Activated CD4-positive, alpha-beta memory T cell treated with anti-CD3 and anti-CD28 coated beads, Interleukin-2, amount 10 ng/mL, durations not matched to agents 7 days and 5 days (primary cell): ENCODE measurements at regions not wholly inside any gene's neighbourhood (a gene's known extent, or its start where the extent isn't known, plus 50 kb on each side); places are given as distances from the start of the nearest gene placed in this dataset.

ENCODE experiments used
- CTCF ChIA-PET: fragments of 350-600 bp; sonication (Branson Sonifier 250); formaldehyde crosslinking; loops from one replicate; lab custom pipeline; 2021; ENCODE audit warnings: antibody characterized with exemption, inconsistent platforms; lab: Charles Lee
- POLR2A ChIA-PET: fragments of 350-600 bp; sonication (Branson Sonifier 250); formaldehyde crosslinking; loops from one replicate; lab custom pipeline; 2021; ENCODE audit warnings: antibody characterized with exemption; lab: Charles Lee
- DNase-seq: peaks from one replicate; pipeline ENCODE4 v3.0.0-alpha.2; 2020
- H3K27ac Mint-ChIP-seq: one replicate; pipeline ENCODE4 v1.8.0; 2021; ENCODE audit warnings: mild to moderate bottlenecking, mixed read lengths
- H3K27me3 Mint-ChIP-seq: one replicate; pipeline ENCODE4 v1.8.0; 2021; ENCODE audit warnings: mixed read lengths
- H3K36me3 Mint-ChIP-seq: one replicate; pipeline ENCODE4 v1.8.0; 2021; ENCODE audit warnings: low read depth, mixed read lengths
- H3K4me1 Mint-ChIP-seq: one replicate; pipeline ENCODE4 v1.8.0; 2021; ENCODE audit warnings: mixed read lengths
- H3K4me3 Mint-ChIP-seq: one replicate; pipeline ENCODE4 v1.8.0; 2021; ENCODE audit warnings: mild to moderate bottlenecking, mixed read lengths
- H3K9me3 Mint-ChIP-seq: one replicate; pipeline ENCODE4 v1.8.0; 2021; ENCODE audit warnings: mixed read lengths

DNA sequence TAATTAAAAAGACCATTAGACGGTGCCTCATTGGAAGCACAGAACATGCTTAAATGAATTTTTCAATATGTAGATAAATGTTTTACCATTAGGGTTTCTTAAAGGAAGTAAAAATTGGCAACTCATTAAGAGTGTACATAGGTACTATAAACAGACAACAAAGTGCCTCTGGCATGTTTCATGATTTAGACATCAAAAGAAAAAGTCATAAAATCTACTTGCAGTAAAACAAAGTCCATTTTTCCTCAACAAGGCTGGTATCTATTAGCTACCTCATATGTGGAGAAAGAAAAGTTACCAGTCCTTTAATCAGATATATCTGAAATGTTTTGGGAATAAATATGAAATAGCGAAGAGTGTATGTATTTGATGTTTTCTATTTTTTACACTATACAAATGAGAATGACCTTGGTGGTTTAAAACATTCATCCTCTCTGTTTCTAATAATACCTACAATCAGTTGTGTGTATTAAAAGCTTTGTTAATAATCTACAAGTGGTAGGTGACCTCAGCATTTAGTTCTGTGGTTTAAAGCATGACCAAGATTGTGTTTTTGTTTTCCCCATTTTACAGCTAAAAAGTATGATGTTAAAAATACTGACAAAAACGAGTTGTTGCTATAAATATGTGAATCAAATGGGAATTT, 87.5 kb downstream of the HDGFL1 start:
- Mint-ChIP-seq H3K4me3 (no peak overlapping the region), H3K4me1 (no peaks in the 10 kb centered on the region), H3K27ac (no peak overlapping the region), H3K9me3 (peaks cover 8% of the 10 kb centered on the region), H3K36me3 (no peaks in the 10 kb centered on the region), H3K27me3 (no peaks in the 10 kb centered on the region)
- DNase-seq = no peak
- CTCF ChIA-PET = no interaction called here
- POLR2A ChIA-PET = no interaction called here

DNA sequence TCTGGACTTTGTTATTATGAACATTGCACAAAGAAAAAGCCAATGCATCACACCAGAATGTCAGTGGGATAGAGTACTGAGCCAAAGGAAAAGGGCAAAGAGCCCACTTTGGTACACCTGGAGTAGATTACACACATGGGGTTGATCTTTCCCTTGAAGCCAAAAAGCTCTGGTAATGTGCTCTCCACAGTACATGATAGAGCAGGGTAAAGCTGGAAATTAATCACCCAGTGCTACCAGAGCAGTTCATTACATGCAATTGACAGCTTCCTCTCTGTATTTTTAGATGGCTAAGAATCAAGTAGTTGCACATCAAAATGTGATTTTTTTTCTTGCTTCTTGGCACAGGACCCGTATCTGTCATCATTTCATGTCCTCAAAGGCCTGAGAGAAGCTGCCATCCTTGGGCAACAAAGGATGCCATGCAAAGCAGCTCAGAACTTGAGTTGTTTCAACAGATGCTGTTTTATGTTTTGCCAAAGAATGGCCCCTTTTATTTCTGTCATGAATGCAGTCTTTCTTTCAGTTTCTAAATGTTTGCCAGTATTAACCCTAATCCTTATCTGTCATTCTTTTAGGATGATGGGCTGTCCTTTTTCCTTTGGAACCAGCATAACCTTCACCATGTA, 88.1 kb downstream of the HDGFL1 start:
- CTCF ChIA-PET = no interaction called here
- Mint-ChIP-seq H3K36me3 (no peaks in the 10 kb centered on the region), H3K4me3 (no peak overlapping the region), H3K9me3 (peaks cover 10% of the 10 kb centered on the region), H3K27me3 (no peaks in the 10 kb centered on the region), H3K4me1 (no peaks in the 10 kb centered on the region), H3K27ac (no peak overlapping the region)
- POLR2A ChIA-PET = no interaction called here
- DNase-seq = no peak

DNA sequence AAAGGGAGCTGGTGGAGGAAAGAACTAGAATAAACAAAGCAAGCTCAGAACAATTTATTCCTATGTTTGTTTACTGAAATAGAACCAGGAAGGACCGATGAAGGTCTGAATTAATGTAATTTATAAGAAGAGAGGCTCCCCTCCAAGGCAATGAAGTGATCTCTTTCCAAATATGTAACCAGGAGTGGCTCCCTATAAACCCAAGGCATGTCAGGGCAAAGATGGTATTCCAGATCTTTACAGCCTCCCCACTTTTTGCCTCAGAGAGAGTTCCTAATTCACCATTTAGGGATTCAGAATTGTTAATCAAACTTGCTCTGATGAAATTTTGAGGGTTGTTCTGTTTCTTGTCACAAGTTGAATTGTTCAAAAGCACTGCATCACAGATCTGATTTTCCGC, 88.8 kb downstream of the HDGFL1 start:
- POLR2A ChIA-PET = no interaction called here
- H3K27me3 Mint-ChIP-seq = no peaks in the 10 kb centered on the region
- CTCF ChIA-PET = no interaction called here
- H3K4me1 Mint-ChIP-seq = no peaks in the 10 kb centered on the region
- no peak overlapping the region for H3K4me3 Mint-ChIP-seq
- H3K9me3 Mint-ChIP-seq = peaks cover 16% of the 10 kb centered on the region
- H3K27ac Mint-ChIP-seq = no peak overlapping the region
- H3K36me3 Mint-ChIP-seq = no peaks in the 10 kb centered on the region
- DNase-seq = no peak

DNA sequence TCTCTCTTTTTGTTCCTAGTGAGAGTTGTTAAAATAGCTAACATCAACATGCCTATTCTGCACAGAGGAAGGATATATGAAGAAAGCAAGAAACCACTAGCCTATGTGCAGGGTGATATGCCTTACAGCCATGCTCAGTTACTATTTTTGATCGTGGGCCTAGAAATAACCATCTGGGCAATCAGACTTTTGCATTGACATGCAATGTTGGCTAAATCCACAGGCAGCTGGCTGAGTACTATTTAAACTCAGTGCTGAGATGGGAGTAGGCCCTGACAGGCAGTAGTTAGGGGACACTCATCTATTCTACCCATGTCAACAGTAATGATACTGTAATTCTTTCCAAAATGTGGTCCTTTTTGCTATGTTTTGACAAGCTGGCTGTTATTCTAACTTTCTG, 89.6 kb downstream of the HDGFL1 start:
- Mint-ChIP-seq H3K9me3 (peaks cover 16% of the 10 kb centered on the region), H3K4me3 (no peak overlapping the region), H3K4me1 (no peaks in the 10 kb centered on the region), H3K27me3 (no peaks in the 10 kb centered on the region), H3K36me3 (no peaks in the 10 kb centered on the region), H3K27ac (no peak overlapping the region)
- POLR2A ChIA-PET = no interaction called here
- CTCF ChIA-PET = no interaction called here
- DNase-seq = no peak

DNA sequence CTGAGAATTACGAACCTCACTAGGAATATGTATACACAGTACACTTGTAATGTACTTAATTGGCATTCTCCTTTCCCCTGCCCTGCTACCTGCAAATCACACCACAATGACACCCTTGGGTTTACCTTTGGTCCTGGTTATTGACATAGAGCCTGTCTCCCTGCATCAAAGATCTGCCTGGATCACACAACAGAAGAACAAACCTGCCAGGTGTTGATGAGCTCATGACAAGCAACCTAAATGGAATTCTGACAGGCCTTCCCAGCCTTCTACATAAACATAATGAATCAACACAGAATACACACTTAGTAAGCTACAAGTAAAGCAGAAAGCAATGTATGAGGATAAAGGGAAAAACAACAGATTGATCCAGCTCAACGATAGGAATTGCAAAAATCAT, 95.6 kb downstream of the HDGFL1 start:
- CTCF ChIA-PET = no interaction called here
- H3K27ac Mint-ChIP-seq = no peak overlapping the region

DNA sequence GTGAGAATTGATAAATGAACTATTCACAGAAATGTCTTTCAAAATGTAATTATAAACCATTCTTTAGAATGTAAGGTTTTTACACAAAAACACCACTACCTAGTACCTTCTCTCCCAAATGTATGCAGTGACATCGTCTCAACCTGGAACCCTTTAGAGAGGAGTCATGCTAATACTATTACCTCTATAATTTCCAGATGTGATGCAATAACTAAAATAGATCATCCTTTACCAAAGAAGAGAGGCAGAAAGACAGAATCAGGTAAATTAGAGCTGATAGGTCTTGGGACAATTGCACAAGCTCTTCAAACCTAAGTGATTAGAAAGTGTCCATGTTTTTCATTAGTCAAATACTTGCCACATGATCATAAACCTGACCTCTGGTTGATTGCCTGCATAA, 96.7 kb downstream of the HDGFL1 start:
- Mint-ChIP-seq H3K9me3 (peaks cover 11% of the 10 kb centered on the region), H3K27ac (no peak overlapping the region), H3K4me1 (no peaks in the 10 kb centered on the region), H3K36me3 (no peaks in the 10 kb centered on the region), H3K27me3 (no peaks in the 10 kb centered on the region), H3K4me3 (no peak overlapping the region)
- POLR2A ChIA-PET = no interaction called here
- no peak for DNase-seq
- CTCF ChIA-PET = no interaction called here

More for the DNA sequence above, 95.6 kb downstream of the HDGFL1 start:
- POLR2A ChIA-PET = no interaction called here
- DNase-seq = no peak
- H3K27me3 Mint-ChIP-seq = no peaks in the 10 kb centered on the region
- no peak overlapping the region for H3K4me3 Mint-ChIP-seq
- no peaks in the 10 kb centered on the region for H3K4me1 Mint-ChIP-seq
- peaks cover 13% of the 10 kb centered on the region for H3K9me3 Mint-ChIP-seq
- no peaks in the 10 kb centered on the region for H3K36me3 Mint-ChIP-seq

DNA sequence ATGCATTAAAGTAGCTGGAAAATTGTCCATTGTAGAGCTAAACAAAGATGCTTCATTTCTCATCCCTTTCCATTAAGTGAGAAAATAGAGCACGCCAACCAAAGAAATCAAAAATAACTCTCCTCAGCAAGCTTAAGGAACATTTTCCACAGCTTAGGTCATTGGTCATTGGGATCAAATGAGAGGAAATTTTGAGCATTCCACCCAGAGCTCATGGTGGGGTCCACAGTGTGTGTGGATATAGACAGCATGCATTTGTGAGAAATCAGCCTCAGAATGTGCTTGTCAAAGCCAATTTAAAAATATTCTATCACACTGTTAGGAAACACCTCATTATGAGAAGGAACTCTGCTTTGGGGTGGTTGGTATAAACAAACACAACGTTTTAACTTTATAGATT, 97.2 kb downstream of the HDGFL1 start:
- H3K4me3 Mint-ChIP-seq = no peak overlapping the region
- H3K4me1 Mint-ChIP-seq = no peaks in the 10 kb centered on the region
- H3K27ac Mint-ChIP-seq = no peak overlapping the region
- no peaks in the 10 kb centered on the region for H3K36me3 Mint-ChIP-seq
- H3K9me3 Mint-ChIP-seq = peaks cover 8% of the 10 kb centered on the region
- ChIA-PET POLR2A (no interaction called here), CTCF (no interaction called here)
- H3K27me3 Mint-ChIP-seq = no peaks in the 10 kb centered on the region
- no peak for DNase-seq

DNA sequence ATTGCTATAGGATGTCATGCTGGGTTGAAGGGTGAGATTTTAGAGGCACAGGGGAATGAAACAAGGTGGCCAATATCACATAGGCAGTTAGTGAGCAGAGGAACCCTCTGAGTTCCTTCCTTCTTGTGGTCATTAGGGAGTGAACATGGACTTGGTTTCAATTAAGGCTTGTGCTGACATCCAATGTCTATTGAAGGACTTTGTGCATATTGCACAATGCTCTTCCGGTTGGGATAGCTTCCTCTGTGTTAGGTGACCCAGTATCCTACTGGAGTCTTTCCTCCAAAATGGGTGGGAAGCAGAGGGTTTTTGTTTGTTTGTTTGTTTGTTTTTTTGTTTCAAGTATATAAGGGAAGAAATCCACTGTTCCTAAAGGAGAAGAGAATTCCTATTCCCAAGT, 98.5 kb downstream of the HDGFL1 start:
- H3K4me1 Mint-ChIP-seq = no peaks in the 10 kb centered on the region
- no peak overlapping the region for H3K27ac Mint-ChIP-seq
- H3K4me3 Mint-ChIP-seq = no peak overlapping the region
- H3K36me3 Mint-ChIP-seq = no peaks in the 10 kb centered on the region
- POLR2A ChIA-PET = no interaction called here
- H3K27me3 Mint-ChIP-seq = no peaks in the 10 kb centered on the region
- CTCF ChIA-PET = no interaction called here
- H3K9me3 Mint-ChIP-seq = peaks cover 4% of the 10 kb centered on the region
- DNase-seq = no peak

DNA sequence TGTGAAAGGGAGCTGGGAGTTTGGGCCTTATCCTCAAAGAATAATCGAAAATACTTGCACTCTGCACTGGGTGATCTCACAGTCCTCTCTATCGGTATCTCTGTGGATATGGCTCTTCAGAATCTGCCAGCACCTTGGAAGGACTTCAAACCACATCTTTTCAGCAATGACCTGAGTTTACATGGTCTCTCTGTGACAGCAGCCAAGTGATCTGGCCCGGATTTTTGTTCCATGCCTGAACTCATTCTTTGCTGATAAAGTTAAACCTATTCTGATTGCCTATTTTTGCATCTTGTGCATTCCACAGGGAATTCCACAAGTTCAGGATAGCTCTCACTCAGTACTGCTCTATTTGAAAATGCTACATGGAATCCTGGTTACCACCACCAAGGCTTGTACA, 98.9 kb downstream of the HDGFL1 start:
- H3K27me3 Mint-ChIP-seq = no peaks in the 10 kb centered on the region
- no peak for DNase-seq
- CTCF ChIA-PET = no interaction called here
- POLR2A ChIA-PET = no interaction called here
- H3K9me3 Mint-ChIP-seq = peaks cover 2% of the 10 kb centered on the region
- no peak overlapping the region for H3K27ac Mint-ChIP-seq
- no peak overlapping the region for H3K4me3 Mint-ChIP-seq
- H3K36me3 Mint-ChIP-seq = no peaks in the 10 kb centered on the region
- H3K4me1 Mint-ChIP-seq = no peaks in the 10 kb centered on the region

DNA sequence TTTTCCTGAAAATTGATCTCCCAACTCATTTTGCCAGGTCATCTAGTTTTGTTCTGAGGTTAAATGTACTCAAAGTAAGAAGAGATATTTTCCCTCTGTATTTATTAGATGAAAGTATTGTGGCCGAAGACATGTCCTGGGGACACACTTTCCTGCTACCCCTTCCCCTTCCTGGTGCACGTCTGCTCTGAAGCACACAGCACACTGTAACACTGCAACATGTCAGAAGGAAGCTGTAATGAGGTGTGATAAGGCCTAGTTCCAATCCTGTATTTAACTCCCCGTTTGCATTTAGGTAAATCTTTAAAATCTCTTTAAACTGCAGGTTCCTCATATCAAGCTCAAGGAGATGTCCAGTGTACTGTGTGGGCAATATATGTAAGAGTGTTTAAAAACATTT, 99.4 kb downstream of the HDGFL1 start:
- no peaks in the 10 kb centered on the region for H3K4me1 Mint-ChIP-seq
- DNase-seq = no peak
- POLR2A ChIA-PET = no interaction called here
- no peak overlapping the region for H3K27ac Mint-ChIP-seq
- no peaks in the 10 kb centered on the region for H3K27me3 Mint-ChIP-seq
- H3K9me3 Mint-ChIP-seq = peaks cover 2% of the 10 kb centered on the region
- CTCF ChIA-PET = no interaction called here
- no peaks in the 10 kb centered on the region for H3K36me3 Mint-ChIP-seq
- H3K4me3 Mint-ChIP-seq = no peak overlapping the region

DNA sequence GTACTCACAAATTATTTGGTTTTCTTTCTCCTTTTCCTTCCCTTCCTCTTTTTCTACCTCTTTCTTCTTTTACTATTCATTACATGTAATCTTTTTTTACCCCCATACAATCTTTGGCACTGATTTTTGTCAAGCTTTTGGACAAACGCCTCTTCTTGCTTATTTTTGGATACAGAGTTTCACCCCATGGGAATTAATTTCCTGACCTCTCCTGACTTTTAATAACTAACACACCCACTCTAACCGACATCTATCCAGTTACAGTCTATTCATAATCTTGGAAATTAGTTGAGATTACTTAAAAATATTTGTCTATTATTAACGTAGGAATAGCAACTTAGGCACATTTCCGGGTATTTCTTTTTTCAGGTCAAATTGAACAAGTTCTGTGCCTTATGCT, 101.2 kb downstream of the HDGFL1 start:
- no peak overlapping the region for H3K4me3 Mint-ChIP-seq
- H3K4me1 Mint-ChIP-seq = no peaks in the 10 kb centered on the region
- H3K9me3 Mint-ChIP-seq = peaks cover 3% of the 10 kb centered on the region
- H3K27ac Mint-ChIP-seq = no peak overlapping the region
- POLR2A ChIA-PET = no interaction called here
- CTCF ChIA-PET = no interaction called here
- no peaks in the 10 kb centered on the region for H3K36me3 Mint-ChIP-seq
- no peak for DNase-seq
- no peaks in the 10 kb centered on the region for H3K27me3 Mint-ChIP-seq

DNA sequence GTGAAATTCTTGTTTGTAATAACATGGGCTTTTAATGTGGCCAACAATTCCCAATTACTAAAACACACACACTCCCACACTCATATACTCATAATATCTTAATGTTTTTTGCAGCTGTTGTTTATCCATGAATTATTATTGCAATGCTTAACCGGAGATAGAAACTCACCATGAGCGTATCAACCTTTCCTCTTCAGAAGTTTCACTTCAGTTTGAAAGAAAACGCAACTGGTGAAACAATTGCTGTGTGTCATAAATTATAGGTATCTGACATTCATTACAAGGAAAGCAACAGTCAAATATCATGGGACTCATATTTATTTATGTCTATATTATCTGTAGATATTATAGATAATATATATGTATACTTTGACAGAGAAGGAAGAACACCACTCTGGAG, 104.1 kb downstream of the HDGFL1 start:
- Mint-ChIP-seq H3K9me3 (peaks cover 4% of the 10 kb centered on the region), H3K36me3 (no peaks in the 10 kb centered on the region), H3K27ac (no peak overlapping the region)

DNA sequence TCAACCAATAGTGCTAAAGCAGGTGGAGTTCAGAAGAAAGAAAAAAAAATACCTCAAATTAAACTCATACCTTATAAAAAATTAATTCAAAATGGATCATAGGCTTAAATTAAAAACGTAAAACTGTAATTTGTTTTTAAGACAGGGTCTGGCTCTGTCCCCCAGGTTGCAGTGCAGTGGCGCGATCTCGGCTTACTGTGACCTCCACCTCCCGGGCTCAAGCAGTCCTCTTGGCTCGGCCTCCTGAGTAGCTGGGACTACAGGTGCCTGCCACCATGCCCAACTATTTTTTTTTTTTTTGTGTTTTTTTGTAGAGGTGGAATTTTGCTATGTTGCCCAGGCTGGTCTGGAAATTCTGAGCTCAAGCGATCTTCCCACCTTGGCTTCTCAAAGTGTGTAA, 111.6 kb downstream of the HDGFL1 start:
- no peaks in the 10 kb centered on the region for H3K27me3 Mint-ChIP-seq
- DNase-seq = no peak
- CTCF ChIA-PET = no interaction called here

More for the DNA sequence above, 104.1 kb downstream of the HDGFL1 start:
- DNase-seq = no peak
- no peak overlapping the region for H3K4me3 Mint-ChIP-seq
- no peaks in the 10 kb centered on the region for H3K4me1 Mint-ChIP-seq
- H3K27me3 Mint-ChIP-seq = no peaks in the 10 kb centered on the region
- CTCF ChIA-PET = no interaction called here
- POLR2A ChIA-PET = no interaction called here

DNA sequence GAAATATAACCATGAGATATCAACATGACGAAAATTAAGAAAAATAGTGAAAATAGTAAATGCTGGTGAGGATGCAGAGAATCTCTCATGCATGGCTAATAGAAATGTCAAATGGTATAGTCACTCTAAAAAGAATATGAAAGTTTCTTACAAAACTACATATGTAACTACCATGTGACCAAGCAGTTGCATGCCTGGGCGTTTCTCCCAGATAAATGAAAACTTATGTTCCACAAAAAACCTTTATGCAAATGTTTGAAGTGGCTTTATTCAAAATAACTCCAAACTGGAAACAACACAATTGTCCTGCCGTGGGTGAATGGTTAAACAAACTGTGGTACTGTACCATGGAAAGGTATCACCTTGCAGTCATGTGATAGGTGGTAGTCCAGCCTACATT, 112.4 kb downstream of the HDGFL1 start:
- no peaks in the 10 kb centered on the region for H3K9me3 Mint-ChIP-seq
- no peak overlapping the region for H3K4me3 Mint-ChIP-seq
- DNase-seq = no peak
- H3K27ac Mint-ChIP-seq = no peak overlapping the region
- H3K27me3 Mint-ChIP-seq = no peaks in the 10 kb centered on the region
- H3K36me3 Mint-ChIP-seq = no peaks in the 10 kb centered on the region
- H3K4me1 Mint-ChIP-seq = no peaks in the 10 kb centered on the region
- POLR2A ChIA-PET = no interaction called here
- CTCF ChIA-PET = no interaction called here

More for the DNA sequence above, 111.6 kb downstream of the HDGFL1 start:
- Mint-ChIP-seq H3K36me3 (no peaks in the 10 kb centered on the region), H3K27ac (no peak overlapping the region), H3K4me1 (no peaks in the 10 kb centered on the region), H3K9me3 (no peaks in the 10 kb centered on the region), H3K4me3 (no peak overlapping the region)
- POLR2A ChIA-PET = no interaction called here
